HG02885 (cell line): ENCODE measurements at regions not wholly inside any gene's neighbourhood (a gene's known extent, or its start where the extent isn't known, plus 50 kb on each side); places are given as distances from the start of the nearest gene placed in this dataset.
"Not testable (repeated sequence)": the region's sequence is repeated elsewhere in the genome, so short reads cannot be mapped to it uniquely, and the experiment has no call there.

ENCODE experiments used
- ATAC-seq: cut with Tn5 transposase; IDR thresholded peaks from one replicate; pipeline ENCODE4 v1.9.1; 2021; ENCODE audit warnings: mild to moderate bottlenecking; ENCODE audit not compliant: unreplicated experiment, poor library complexity

GRCh38 chr3:72661115-72661457 is 187.2 kb downstream of the SHQ1 start:
- no peak for ATAC-seq

GRCh38 chr3:72660270-72661114 is 187.8 kb downstream of the SHQ1 start:
- ATAC-seq = no peak

- ATAC-seq = no peak
Measured at GRCh38 chr3:72659596-72659995, 188.6 kb downstream of the SHQ1 start.

GRCh38 chr3:72659188-72659587 is 189.1 kb downstream of the SHQ1 start:
- no peak for ATAC-seq

- ATAC-seq = no peak
Measured at GRCh38 chr3:72658466-72659100, 189.7 kb downstream of the SHQ1 start.

GRCh38 chr3:72657666-72658065 is 190.6 kb downstream of the SHQ1 start:
- ATAC-seq = peak; percentile 92

GRCh38 chr3:72655723-72656122 is 192.5 kb downstream of the SHQ1 start:
- ATAC-seq = no peak

GRCh38 chr3:72655131-72655551 is 193.1 kb downstream of the SHQ1 start:
- ATAC-seq = no peak

GRCh38 chr3:72652395-72652794 is 195.8 kb downstream of the SHQ1 start:
- no peak for ATAC-seq

- no peak for ATAC-seq
Measured at GRCh38 chr3:72651498-72651897, 196.7 kb downstream of the SHQ1 start.

- no peak for ATAC-seq
Measured at GRCh38 chr3:72646263-72646662, 202.0 kb downstream of the SHQ1 start.

- not testable (repeated sequence) for ATAC-seq
Measured at GRCh38 chr3:72643635-72644034, 204.6 kb downstream of the SHQ1 start.

- ATAC-seq = no peak
Measured at GRCh38 chr3:72641684-72642083, 206.6 kb downstream of the SHQ1 start.

GRCh38 chr3:72641072-72641471 is 207.2 kb downstream of the SHQ1 start:
- no peak for ATAC-seq

GRCh38 chr3:72636969-72637597 is 211.2 kb downstream of the SHQ1 start:
- no peak for ATAC-seq

GRCh38 chr3:72635551-72635950 is 212.7 kb downstream of the SHQ1 start:
- no peak for ATAC-seq

GRCh38 chr3:72634128-72634527 is 214.1 kb downstream of the SHQ1 start:
- ATAC-seq = peak; percentile 64

GRCh38 chr3:72633534-72633933 is 214.7 kb downstream of the SHQ1 start:
- ATAC-seq = peak; percentile 38

- no peak for ATAC-seq
Measured at GRCh38 chr3:72633121-72633520, 215.1 kb downstream of the SHQ1 start.

GRCh38 chr3:72632129-72632528 is 216.1 kb downstream of the SHQ1 start:
- no peak for ATAC-seq

GRCh38 chr3:72630969-72631344 is 217.3 kb downstream of the SHQ1 start:
- ATAC-seq = no peak
